PC-9 (cell line): ENCODE measurements at regions not wholly inside any gene's neighbourhood (a gene's known extent, or its start where the extent isn't known, plus 50 kb on each side); places are given as distances from the start of the nearest gene placed in this dataset.
A peak's percentile ranks its signal among the peaks of the same experiment; 100 is the strongest.

Experiments
- BruUV-seq: library from RNA; stranded (reverse); fragments of 400-500 nt; replicated peaks from 2 replicates; lab custom pipeline; 2021; lab: Mats Ljungman, UMichigan
- CTCF ChIA-PET: fragments of 300-600 bp; sonication (Branson Sonifier 250); formaldehyde crosslinking; loops from one replicate; lab custom pipeline; 2022; ENCODE audit warnings: antibody characterized with exemption; lab: Charles Lee
- POLR2A ChIA-PET: fragments of 300-600 bp; sonication (Branson Sonifier 250); formaldehyde crosslinking; loops from one replicate; lab custom pipeline; 2022; ENCODE audit warnings: antibody characterized with exemption; ENCODE audit not compliant: unreplicated experiment; lab: Charles Lee
- DNase-seq, 2 experiments: peaks; one replicate each; pipeline versions ENCODE4 v3.0.0 to v3.0.0-alpha.2; 2015 to 2022; ENCODE audit warnings: mixed read lengths in 1 of 2
- H2AFZ ChIP-seq: fragments of 200-600 bp; sonication (generic); 2 replicates; pipeline ENCODE4 v1.8.1; 2017; ENCODE audit warnings: antibody characterized with exemption
- H3F3A ChIP-seq: fragments of 200-600 bp; sonication (generic); 2 replicates; pipeline ENCODE4 v1.8.1; 2017; ENCODE audit warnings: antibody characterized with exemption, mild to moderate bottlenecking, low read depth; ENCODE audit not compliant: insufficient read depth
- H3K27ac ChIP-seq: fragments of 200-600 bp; sonication (generic); 2 replicates; pipeline ENCODE4 v1.6.1; 2016; ENCODE audit warnings: mixed run types
- H3K27me3 ChIP-seq: fragments of 200-600 bp; sonication (generic); 2 replicates; pipeline ENCODE4 v1.6.1; 2016; ENCODE audit warnings: low read depth, mixed run types; ENCODE audit not compliant: insufficient read depth
- H3K36me3 ChIP-seq: fragments of 200-600 bp; sonication (generic); 2 replicates; pipeline ENCODE4 v1.6.1; 2016; ENCODE audit warnings: low read depth, mixed run types
- H3K4me1 ChIP-seq: fragments of 200-600 bp; sonication (generic); replicated peaks from 2 replicates; pipeline ENCODE4 v1.6.1; 2016; ENCODE audit warnings: mixed run types; ENCODE audit not compliant: insufficient read depth
- H3K4me2 ChIP-seq: fragments of 200-600 bp; sonication (generic); 2 replicates; pipeline ENCODE4 v1.6.1; 2017; ENCODE audit warnings: mixed run types
- H3K4me3 ChIP-seq: fragments of 200-600 bp; sonication (generic); 2 replicates; pipeline ENCODE4 v1.6.1; 2016; ENCODE audit warnings: mixed run types
- H3K79me2 ChIP-seq: fragments of 200-600 bp; sonication (generic); 2 replicates; pipeline ENCODE4 v1.6.1; 2017; ENCODE audit warnings: low read depth, mixed run types
- H3K9me2 ChIP-seq: fragments of 200-600 bp; sonication (generic); 2 replicates; pipeline ENCODE4 v1.8.1; 2017; ENCODE audit warnings: mild to moderate bottlenecking; ENCODE audit not compliant: insufficient read depth
- H3K9me3 ChIP-seq: fragments of 200-600 bp; sonication (generic); 2 replicates; pipeline ENCODE4 v1.8.1; 2016; ENCODE audit warnings: low read depth; ENCODE audit not compliant: insufficient read depth
- H4K20me1 ChIP-seq: fragments of 200-600 bp; sonication (generic); 2 replicates; pipeline ENCODE4 v1.8.1; 2017; ENCODE audit not compliant: insufficient read depth
- EZH2 ChIP-seq: fragments of 200-600 bp; sonication (generic); IDR thresholded peaks from 2 replicates; pipeline ENCODE4 v1.8.0; 2017; ENCODE audit warnings: antibody characterized with exemption, low read depth
- intact Hi-C: fragments of 100-400 bp; cut with micrococcal nuclease; formaldehyde crosslinking; loops from one replicate; pipeline ENCODE4 v1.10.0; 2022; ENCODE audit not compliant: unreplicated experiment
- TF ChIP-seq, protein P1 (sequence below): fragments of 200-600 bp; sonication (generic); conservative IDR thresholded peaks from 2 replicates; pipeline ENCODE4 v1.6.1; 2017; ENCODE audit warnings: mixed run types, antibody characterized with exemption, mild to moderate bottlenecking, moderate library complexity

DNA sequence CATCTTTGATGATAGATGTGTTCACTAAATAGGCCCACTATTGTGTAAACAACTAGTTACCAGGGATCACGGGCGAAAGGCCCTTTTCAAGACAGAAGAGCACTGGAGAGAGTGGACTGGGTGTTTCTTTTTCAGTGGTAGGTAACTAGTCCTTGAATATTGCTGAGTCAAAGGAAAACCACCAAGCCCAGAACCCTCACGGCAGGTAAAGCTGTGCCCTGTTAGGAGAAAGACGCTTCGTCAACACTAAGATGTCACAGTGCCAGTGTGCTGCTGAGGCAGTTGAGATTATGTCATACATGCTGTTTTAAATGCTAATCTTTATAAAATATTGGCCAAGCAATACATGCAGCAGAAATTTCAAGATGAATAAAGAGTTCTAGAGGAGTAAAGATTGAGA is 578.6 kb downstream of the PYDC2 start:
- BruUV-seq, result no TSS peak

DNA sequence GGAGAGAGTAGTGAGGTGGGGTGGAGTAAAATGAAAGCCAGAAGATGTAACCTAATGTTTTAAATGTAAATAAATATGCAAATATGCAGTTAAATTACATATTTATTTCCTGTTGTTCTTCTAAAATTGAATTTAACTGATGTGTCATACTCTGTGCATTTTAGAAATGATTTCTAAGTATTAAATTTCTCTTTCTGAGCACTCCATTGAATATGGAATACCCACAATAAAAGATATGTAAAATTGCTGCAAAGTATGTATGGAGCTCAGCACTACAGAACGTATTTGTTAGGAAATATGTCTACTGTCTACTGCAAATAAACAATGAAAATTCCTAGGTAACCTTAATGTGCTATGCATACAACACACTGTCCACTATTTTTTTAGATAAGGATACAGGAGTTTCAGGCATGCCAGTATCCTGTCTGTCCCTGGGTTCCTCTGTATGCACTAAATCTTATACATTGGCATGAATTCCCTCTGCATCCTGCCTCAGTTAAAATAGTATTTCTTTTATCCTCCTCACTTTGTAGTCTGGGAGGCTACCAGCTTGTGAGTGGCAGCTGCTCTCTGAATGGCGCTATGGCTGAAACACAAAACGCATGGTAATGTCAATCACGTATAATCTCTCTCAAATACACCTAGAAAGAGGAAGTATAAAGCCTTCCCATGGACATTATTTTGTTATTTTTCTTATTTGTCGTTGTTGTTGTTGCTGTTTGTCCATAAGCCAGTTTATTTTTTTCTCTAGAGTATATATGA is 579.5 kb downstream of the PYDC2 start:
- H2AFZ ChIP-seq, result no peak overlapping the region
- no peaks in the 10 kb centered on the region for H3K9me3 ChIP-seq
- H3K36me3 ChIP-seq, result no peaks in the 10 kb centered on the region
- BruUV-seq, result no TSS peak
- H3K4me2 ChIP-seq, result no peak overlapping the region
- ChIA-PET POLR2A (no interaction called here), CTCF (no interaction called here)
- H3K79me2 ChIP-seq, result no peaks in the 10 kb centered on the region
- H3K27me3 ChIP-seq, result no peaks in the 10 kb centered on the region
- H3K4me3 ChIP-seq, result no peak overlapping the region
- no peaks in the 10 kb centered on the region for H4K20me1 ChIP-seq
- H3K27ac ChIP-seq, result no peak overlapping the region
- no peaks in the 10 kb centered on the region for H3F3A ChIP-seq
- TF ChIP-seq, protein P1, sequence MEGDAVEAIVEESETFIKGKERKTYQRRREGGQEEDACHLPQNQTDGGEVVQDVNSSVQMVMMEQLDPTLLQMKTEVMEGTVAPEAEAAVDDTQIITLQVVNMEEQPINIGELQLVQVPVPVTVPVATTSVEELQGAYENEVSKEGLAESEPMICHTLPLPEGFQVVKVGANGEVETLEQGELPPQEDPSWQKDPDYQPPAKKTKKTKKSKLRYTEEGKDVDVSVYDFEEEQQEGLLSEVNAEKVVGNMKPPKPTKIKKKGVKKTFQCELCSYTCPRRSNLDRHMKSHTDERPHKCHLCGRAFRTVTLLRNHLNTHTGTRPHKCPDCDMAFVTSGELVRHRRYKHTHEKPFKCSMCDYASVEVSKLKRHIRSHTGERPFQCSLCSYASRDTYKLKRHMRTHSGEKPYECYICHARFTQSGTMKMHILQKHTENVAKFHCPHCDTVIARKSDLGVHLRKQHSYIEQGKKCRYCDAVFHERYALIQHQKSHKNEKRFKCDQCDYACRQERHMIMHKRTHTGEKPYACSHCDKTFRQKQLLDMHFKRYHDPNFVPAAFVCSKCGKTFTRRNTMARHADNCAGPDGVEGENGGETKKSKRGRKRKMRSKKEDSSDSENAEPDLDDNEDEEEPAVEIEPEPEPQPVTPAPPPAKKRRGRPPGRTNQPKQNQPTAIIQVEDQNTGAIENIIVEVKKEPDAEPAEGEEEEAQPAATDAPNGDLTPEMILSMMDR, result no peak
- no peak for TF ChIP-seq EZH2
- no peak for DNase-seq
- H3K9me2 ChIP-seq, result no peaks in the 10 kb centered on the region
- intact Hi-C loops, result no loop called here
- H3K4me1 ChIP-seq, result no peaks in the 10 kb centered on the region

More for the DNA sequence above, 578.6 kb downstream of the PYDC2 start:
- no peaks in the 10 kb centered on the region for H3F3A ChIP-seq
- H3K9me3 ChIP-seq, result no peaks in the 10 kb centered on the region
- H3K4me3 ChIP-seq, result no peak overlapping the region
- H4K20me1 ChIP-seq, result no peaks in the 10 kb centered on the region
- no peak for TF ChIP-seq EZH2
- ChIA-PET CTCF (interaction anchor here (0.6 kb wide), 1 partner anchor 24 kb away, joined by 3 read pairs; no protein-coding TSS in a partner anchor), POLR2A (no interaction called here)
- H3K79me2 ChIP-seq, result no peaks in the 10 kb centered on the region
- H2AFZ ChIP-seq, result no peak overlapping the region
- no peaks in the 10 kb centered on the region for H3K27me3 ChIP-seq
- no peaks in the 10 kb centered on the region for H3K9me2 ChIP-seq
- DNase-seq, result no peak
- no peak overlapping the region for H3K27ac ChIP-seq
- H3K4me1 ChIP-seq, result no peaks in the 10 kb centered on the region
- intact Hi-C loops, result no loop called here
- H3K36me3 ChIP-seq, result no peaks in the 10 kb centered on the region
- H3K4me2 ChIP-seq, result no peak overlapping the region

DNA sequence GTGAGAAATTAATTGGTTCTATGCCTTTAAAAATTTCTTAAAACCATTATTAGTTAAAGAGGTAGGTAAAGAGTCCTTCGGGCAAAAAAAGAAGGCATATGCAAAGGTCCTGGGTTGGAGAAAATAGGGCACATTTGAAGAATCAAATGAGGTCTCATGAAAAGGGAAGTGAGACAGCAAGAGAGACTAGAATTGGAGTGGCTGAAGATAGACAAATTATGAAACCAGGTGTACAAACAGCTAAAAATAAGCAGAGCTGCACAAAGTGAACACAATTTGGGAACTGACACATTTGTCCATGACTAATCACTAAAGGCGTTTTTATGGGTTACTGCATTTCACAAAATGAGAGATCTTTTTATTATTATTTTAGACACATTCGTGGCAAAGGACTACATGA is 581.2 kb downstream of the PYDC2 start:
- TF ChIP-seq, protein P1, result no peak
- no peak for TF ChIP-seq EZH2
- BruUV-seq, result no TSS peak
- CTCF ChIA-PET, result no interaction called here

More for the DNA sequence above, 581.2 kb downstream of the PYDC2 start:
- Histone ChIP-seq H4K20me1 (no peaks in the 10 kb centered on the region), H3K4me1 (no peaks in the 10 kb centered on the region), H3K36me3 (no peaks in the 10 kb centered on the region), H2AFZ (peak overlapping the region; percentile 12; the same call in 1 of the 2 replicates), H3K9me2 (no peaks in the 10 kb centered on the region), H3K27me3 (no peaks in the 10 kb centered on the region), H3K4me2 (no peak overlapping the region), H3K79me2 (no peaks in the 10 kb centered on the region), H3K27ac (no peak overlapping the region), H3F3A (no peaks in the 10 kb centered on the region), H3K4me3 (no peak overlapping the region), H3K9me3 (no peaks in the 10 kb centered on the region)
- no peak for DNase-seq
- intact Hi-C loops, result no loop called here
- POLR2A ChIA-PET, result no interaction called here
